ENCODE measurements at regions not wholly inside any gene's neighbourhood (a gene's known extent, or its start where the extent isn't known, plus 50 kb on each side); places are given as distances from the start of the nearest gene placed in this dataset.
A peak's percentile ranks its signal among the peaks of the same experiment; 100 is the strongest.

DNA sequence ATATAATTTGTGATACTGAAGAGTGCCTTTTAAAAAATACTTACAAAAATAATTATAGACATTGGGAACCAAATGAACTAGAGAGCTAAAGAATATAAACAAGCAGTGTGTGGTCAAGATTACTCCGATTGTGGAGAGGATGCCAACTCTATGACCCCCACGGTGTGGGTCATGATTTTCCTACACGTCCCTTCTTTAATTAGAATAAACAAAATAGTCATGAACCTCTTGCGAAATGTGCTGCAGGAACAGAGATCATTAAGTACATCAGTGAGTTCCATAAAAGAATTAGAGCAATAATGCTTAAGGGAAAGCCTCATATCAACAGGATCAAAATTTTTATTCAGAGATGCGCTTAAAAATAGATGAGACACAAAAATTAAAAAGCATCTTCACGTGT lies 476.6 kb upstream of the ROBO1 start:
- no peaks in the 10 kb centered on the region for H3K27me3 ChIP-seq (ENCODE audit: control insufficient read depth, insufficient read depth, low read length)
- no peak for FAIRE-seq
- H3K36me3 ChIP-seq (ENCODE audit: control insufficient read depth, insufficient read depth, low read length), result no peaks in the 10 kb centered on the region
- TF ChIP-seq, protein P1, sequence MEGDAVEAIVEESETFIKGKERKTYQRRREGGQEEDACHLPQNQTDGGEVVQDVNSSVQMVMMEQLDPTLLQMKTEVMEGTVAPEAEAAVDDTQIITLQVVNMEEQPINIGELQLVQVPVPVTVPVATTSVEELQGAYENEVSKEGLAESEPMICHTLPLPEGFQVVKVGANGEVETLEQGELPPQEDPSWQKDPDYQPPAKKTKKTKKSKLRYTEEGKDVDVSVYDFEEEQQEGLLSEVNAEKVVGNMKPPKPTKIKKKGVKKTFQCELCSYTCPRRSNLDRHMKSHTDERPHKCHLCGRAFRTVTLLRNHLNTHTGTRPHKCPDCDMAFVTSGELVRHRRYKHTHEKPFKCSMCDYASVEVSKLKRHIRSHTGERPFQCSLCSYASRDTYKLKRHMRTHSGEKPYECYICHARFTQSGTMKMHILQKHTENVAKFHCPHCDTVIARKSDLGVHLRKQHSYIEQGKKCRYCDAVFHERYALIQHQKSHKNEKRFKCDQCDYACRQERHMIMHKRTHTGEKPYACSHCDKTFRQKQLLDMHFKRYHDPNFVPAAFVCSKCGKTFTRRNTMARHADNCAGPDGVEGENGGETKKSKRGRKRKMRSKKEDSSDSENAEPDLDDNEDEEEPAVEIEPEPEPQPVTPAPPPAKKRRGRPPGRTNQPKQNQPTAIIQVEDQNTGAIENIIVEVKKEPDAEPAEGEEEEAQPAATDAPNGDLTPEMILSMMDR (IDR thresholded peaks at IDR 0.05; ENCODE audit: insufficient read depth, low read length, severe bottlenecking), result no peak
- no peak overlapping the region for H3K4me3 ChIP-seq (ENCODE audit: low read depth, low read length)
- DNase-seq (ENCODE audit: low read depth), result peak; percentile 5

DNA sequence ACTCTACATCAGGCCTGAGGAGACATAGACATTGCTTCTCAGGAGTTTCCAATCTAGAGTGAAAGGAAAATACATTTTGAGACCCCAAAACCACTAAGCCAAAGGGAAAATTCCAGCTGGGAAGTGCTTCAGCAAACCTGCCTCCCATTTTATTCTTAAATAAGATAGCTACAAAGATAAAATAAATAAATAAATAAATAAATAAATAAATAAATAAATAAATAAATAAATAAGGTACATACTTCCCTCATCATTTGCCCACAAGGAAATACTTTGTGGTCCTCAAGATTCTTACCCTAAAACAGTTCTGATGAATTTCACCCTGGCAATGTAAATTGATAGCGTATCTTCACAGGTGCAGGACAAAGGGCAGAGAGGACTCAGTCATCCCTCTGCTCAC lies 474.0 kb upstream of the ROBO1 start:
- H3K4me3 ChIP-seq (ENCODE audit: low read depth, low read length), result no peak overlapping the region
- TF ChIP-seq, protein P1 (IDR thresholded peaks at IDR 0.05; ENCODE audit: insufficient read depth, low read length, severe bottlenecking), result no peak
- FAIRE-seq (no peak), DNase-seq (ENCODE audit: low read depth) (no peak)
- H3K27me3 ChIP-seq (ENCODE audit: control insufficient read depth, insufficient read depth, low read length), result no peaks in the 10 kb centered on the region
- no peaks in the 10 kb centered on the region for H3K36me3 ChIP-seq (ENCODE audit: control insufficient read depth, insufficient read depth, low read length)

GRCh38 chr3:80239301-80239700 lies 471.5 kb upstream of the ROBO1 start:
- no peaks in the 10 kb centered on the region for H3K27me3 ChIP-seq (ENCODE audit: control insufficient read depth, insufficient read depth, low read length)
- no peak overlapping the region for H3K4me3 ChIP-seq (ENCODE audit: low read depth, low read length)
- TF ChIP-seq, protein P1 (IDR thresholded peaks at IDR 0.05; ENCODE audit: insufficient read depth, low read length, severe bottlenecking), result no peak
- FAIRE-seq (no peak), DNase-seq (ENCODE audit: low read depth) (no peak)
- no peaks in the 10 kb centered on the region for H3K36me3 ChIP-seq (ENCODE audit: control insufficient read depth, insufficient read depth, low read length)

GRCh38 chr3:80238606-80239005 lies 470.8 kb upstream of the ROBO1 start:
- Histone ChIP-seq H3K36me3 (ENCODE audit: control insufficient read depth, insufficient read depth, low read length) (no peaks in the 10 kb centered on the region), H3K4me3 (ENCODE audit: low read depth, low read length) (no peak overlapping the region), H3K27me3 (ENCODE audit: control insufficient read depth, insufficient read depth, low read length) (no peaks in the 10 kb centered on the region)
- FAIRE-seq (no peak), DNase-seq (ENCODE audit: low read depth) (no peak)
- TF ChIP-seq, protein P1 (IDR thresholded peaks at IDR 0.05; ENCODE audit: insufficient read depth, low read length, severe bottlenecking), result no peak

GRCh38 chr3:80238152-80238551 lies 470.4 kb upstream of the ROBO1 start:
- Histone ChIP-seq H3K27me3 (ENCODE audit: control insufficient read depth, insufficient read depth, low read length) (no peaks in the 10 kb centered on the region), H3K4me3 (ENCODE audit: low read depth, low read length) (no peak overlapping the region), H3K36me3 (ENCODE audit: control insufficient read depth, insufficient read depth, low read length) (no peaks in the 10 kb centered on the region)
- DNase-seq (ENCODE audit: low read depth) (no peak), FAIRE-seq (no peak)
- TF ChIP-seq, protein P1 (IDR thresholded peaks at IDR 0.05; ENCODE audit: insufficient read depth, low read length, severe bottlenecking), result no peak

DNA sequence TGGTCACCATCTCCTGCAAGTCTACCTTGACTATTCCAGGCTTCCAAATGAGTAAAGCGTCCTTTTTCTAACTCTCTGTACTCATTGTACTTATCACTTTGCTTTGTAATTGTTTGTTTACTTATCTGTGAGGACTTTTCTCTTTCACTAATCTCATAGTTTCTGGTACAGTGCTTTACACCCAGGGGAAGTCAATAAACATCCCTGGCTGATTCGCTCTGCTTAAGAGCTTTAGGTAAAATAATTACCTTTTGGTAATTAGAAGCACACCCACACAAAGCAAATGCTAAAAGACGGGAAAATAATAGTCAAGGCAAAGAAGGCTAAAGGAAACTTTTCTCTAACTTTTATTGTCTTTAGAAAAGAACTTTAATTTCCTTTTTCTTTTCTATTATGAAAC lies 466.9 kb upstream of the ROBO1 start:
- TF ChIP-seq, protein P1 (IDR thresholded peaks at IDR 0.05; ENCODE audit: insufficient read depth, low read length, severe bottlenecking), result no peak
- FAIRE-seq (no peak), DNase-seq (ENCODE audit: low read depth) (no peak)
- Histone ChIP-seq H3K36me3 (ENCODE audit: control insufficient read depth, insufficient read depth, low read length) (no peaks in the 10 kb centered on the region), H3K4me3 (ENCODE audit: low read depth, low read length) (no peak overlapping the region), H3K27me3 (ENCODE audit: control insufficient read depth, insufficient read depth, low read length) (no peaks in the 10 kb centered on the region)

Measured in bronchial epithelial cell (primary cell).